HUES6 (cell line): ENCODE measurements at regions not wholly inside any gene's neighbourhood (a gene's known extent, or its start where the extent isn't known, plus 50 kb on each side); places are given as distances from the start of the nearest gene placed in this dataset.

Source experiments
- H3K27ac ChIP-seq: 2 replicates; pipeline ENCODE4 v1.7.0; 2013; ENCODE audit warnings: low read depth, mild to moderate bottlenecking, low read length, inconsistent platforms
- H3K27me3 ChIP-seq: 2 replicates; pipeline ENCODE4 v1.6.1; 2013; ENCODE audit warnings: low read length; ENCODE audit not compliant: control insufficient read depth, insufficient read depth
- H3K36me3 ChIP-seq: 2 replicates; pipeline ENCODE4 v1.6.1; 2013; ENCODE audit warnings: low read length; ENCODE audit not compliant: control insufficient read depth, insufficient read depth
- H3K4me1 ChIP-seq: 2 replicates; pipeline ENCODE4 v1.6.1; 2013; ENCODE audit warnings: low read length; ENCODE audit not compliant: control insufficient read depth, insufficient read depth
- H3K4me3 ChIP-seq: 2 replicates; pipeline ENCODE4 v1.5.1; 2013; ENCODE audit warnings: low read depth, low read length
- H3K9ac ChIP-seq: one replicate; pipeline ENCODE4 v1.6.1; 2013; ENCODE audit warnings: mild to moderate bottlenecking, low read length
- H3K9me3 ChIP-seq: 2 replicates; pipeline ENCODE4 v1.6.1; 2013; ENCODE audit warnings: low read depth, low read length; ENCODE audit not compliant: control insufficient read depth, insufficient read depth

GRCh38 chr1:234868296-234869147 lies 258.5 kb upstream of the IRF2BP2 start:
- Histone ChIP-seq H3K9me3 (peaks cover 5% of the 10 kb centered on the region; the same call in 1 of the 2 replicates), H3K27ac (no peak overlapping the region), H3K4me3 (no peak overlapping the region), H3K36me3 (no peaks in the 10 kb centered on the region), H3K4me1 (peaks cover 6% of the 10 kb centered on the region; the same call in 1 of the 2 replicates), H3K9ac (no peak overlapping the region), H3K27me3 (no peaks in the 10 kb centered on the region)

- no peak overlapping the region for H3K27ac ChIP-seq
- no peaks in the 10 kb centered on the region for H3K36me3 ChIP-seq
- H3K9ac ChIP-seq, result no peak overlapping the region
- H3K9me3 ChIP-seq, result peaks cover 5% of the 10 kb centered on the region; the same call in 1 of the 2 replicates
- no peak overlapping the region for H3K4me3 ChIP-seq
- H3K27me3 ChIP-seq, result no peaks in the 10 kb centered on the region
- H3K4me1 ChIP-seq, result no peaks in the 10 kb centered on the region; the same call in 1 of the 2 replicates
These were observed 256.3 kb upstream of the IRF2BP2 start for GRCh38 chr1:234866007-234866866.

- H3K9ac ChIP-seq, result no peak overlapping the region
- H3K4me3 ChIP-seq, result no peak overlapping the region
- H3K27ac ChIP-seq, result no peak overlapping the region
- no peaks in the 10 kb centered on the region for H3K27me3 ChIP-seq
- H3K4me1 ChIP-seq, result no peaks in the 10 kb centered on the region; the same call in 1 of the 2 replicates
- peaks cover 5% of the 10 kb centered on the region; the same call in 1 of the 2 replicates for H3K9me3 ChIP-seq
- no peaks in the 10 kb centered on the region for H3K36me3 ChIP-seq
These were observed 255.4 kb upstream of the IRF2BP2 start for GRCh38 chr1:234865171-234866006.

- Histone ChIP-seq H3K27ac (no peak overlapping the region), H3K4me3 (no peak overlapping the region), H3K4me1 (no peaks in the 10 kb centered on the region; the same call in 1 of the 2 replicates), H3K36me3 (no peaks in the 10 kb centered on the region), H3K9ac (no peak overlapping the region), H3K27me3 (no peaks in the 10 kb centered on the region), H3K9me3 (peaks cover 5% of the 10 kb centered on the region; the same call in 1 of the 2 replicates)
These were observed 254.1 kb upstream of the IRF2BP2 start for GRCh38 chr1:234864116-234864515.

GRCh38 chr1:234863551-234863971 lies 253.6 kb upstream of the IRF2BP2 start:
- Histone ChIP-seq H3K36me3 (no peaks in the 10 kb centered on the region), H3K27me3 (no peaks in the 10 kb centered on the region), H3K4me1 (no peaks in the 10 kb centered on the region), H3K9ac (no peak overlapping the region), H3K9me3 (peaks cover 5% of the 10 kb centered on the region; the same call in 1 of the 2 replicates), H3K27ac (no peak overlapping the region), H3K4me3 (no peak overlapping the region)

- Histone ChIP-seq H3K36me3 (no peaks in the 10 kb centered on the region), H3K27ac (no peak overlapping the region), H3K9ac (no peak overlapping the region), H3K4me3 (no peak overlapping the region), H3K9me3 (peaks cover 5% of the 10 kb centered on the region; the same call in 1 of the 2 replicates), H3K27me3 (no peaks in the 10 kb centered on the region), H3K4me1 (no peaks in the 10 kb centered on the region)
These were observed 253.1 kb upstream of the IRF2BP2 start for GRCh38 chr1:234862944-234863515.

GRCh38 chr1:234862360-234862943 lies 252.5 kb upstream of the IRF2BP2 start:
- Histone ChIP-seq H3K4me1 (no peaks in the 10 kb centered on the region), H3K9me3 (peaks cover 5% of the 10 kb centered on the region; the same call in 1 of the 2 replicates), H3K27me3 (no peaks in the 10 kb centered on the region), H3K9ac (no peak overlapping the region), H3K36me3 (no peaks in the 10 kb centered on the region), H3K4me3 (no peak overlapping the region), H3K27ac (no peak overlapping the region)

GRCh38 chr1:234861761-234862160 lies 251.8 kb upstream of the IRF2BP2 start:
- Histone ChIP-seq H3K27ac (no peak overlapping the region), H3K36me3 (no peaks in the 10 kb centered on the region), H3K4me3 (no peak overlapping the region)

GRCh38 chr1:234861024-234861620 lies 251.1 kb upstream of the IRF2BP2 start:
- no peak overlapping the region for H3K9ac ChIP-seq

More at GRCh38 chr1:234861761-234862160, 251.8 kb upstream of the IRF2BP2 start:
- Histone ChIP-seq H3K4me1 (no peaks in the 10 kb centered on the region), H3K9me3 (peaks cover 5% of the 10 kb centered on the region; the same call in 1 of the 2 replicates), H3K9ac (no peak overlapping the region), H3K27me3 (no peaks in the 10 kb centered on the region)

More at GRCh38 chr1:234861024-234861620, 251.1 kb upstream of the IRF2BP2 start:
- Histone ChIP-seq H3K9me3 (peaks cover 5% of the 10 kb centered on the region; the same call in 1 of the 2 replicates), H3K4me3 (no peak overlapping the region), H3K36me3 (no peaks in the 10 kb centered on the region), H3K27ac (no peak overlapping the region), H3K4me1 (no peaks in the 10 kb centered on the region), H3K27me3 (no peaks in the 10 kb centered on the region)
